ENCODE measurements at regions not wholly inside any gene's neighbourhood (a gene's known extent, or its start where the extent isn't known, plus 50 kb on each side); places are given as distances from the start of the nearest gene placed in this dataset.

- H3K4me3 ChIP-seq (ENCODE audit: low read depth, low read length), result no peak overlapping the region
- no peak for DNase-seq (ENCODE audit: low read depth)
Observed at GRCh38 chr11:123265951-123266350, 70.9 kb upstream of the CLMP start.

GRCh38 chr11:123264431-123264780 is 69.4 kb upstream of the CLMP start:
- H3K4me3 ChIP-seq (ENCODE audit: low read depth, low read length), result no peak overlapping the region
- DNase-seq (ENCODE audit: low read depth), result no peak

DNA sequence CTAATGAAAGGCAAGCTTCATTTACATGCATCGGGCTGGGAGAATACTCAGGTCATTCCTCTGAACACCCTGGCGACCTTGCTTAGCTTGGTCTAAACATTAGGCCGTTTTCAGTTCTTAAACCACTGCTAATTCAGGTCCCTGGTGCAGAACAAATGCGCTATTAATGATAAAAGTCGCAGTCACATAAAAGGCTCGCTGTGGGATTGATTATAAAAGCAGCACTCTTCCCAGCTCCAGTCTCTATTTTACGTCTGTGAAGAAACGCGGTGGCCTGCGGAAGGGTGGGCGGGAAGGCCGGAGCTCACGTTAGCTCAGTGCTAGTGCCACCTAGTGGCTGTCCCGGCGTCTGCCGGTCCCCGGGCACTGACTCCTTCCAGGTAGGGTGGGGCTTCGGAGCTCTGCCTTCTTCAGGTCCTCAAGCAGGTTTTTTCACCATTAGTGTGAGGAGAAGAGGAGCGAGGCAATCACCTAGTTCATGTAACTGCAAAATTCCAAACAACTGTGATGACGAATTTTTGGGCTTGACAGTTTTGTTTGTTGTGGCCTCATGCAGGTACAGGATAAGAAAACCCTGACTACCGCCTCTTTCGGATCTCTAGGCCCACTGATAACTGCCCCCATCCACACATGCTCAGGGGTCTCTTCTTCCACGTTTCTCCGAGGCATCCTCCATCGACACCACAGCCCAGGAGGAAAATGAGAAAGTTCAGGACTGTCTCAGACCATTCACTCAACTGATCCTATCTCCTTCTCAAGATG is 66.5 kb upstream of the CLMP start:
- no peak for DNase-seq (ENCODE audit: low read depth)
- peak overlapping the region; percentile 17 for H3K4me3 ChIP-seq (ENCODE audit: low read depth, low read length)

- H3K4me3 ChIP-seq (ENCODE audit: low read depth, low read length), result no peak overlapping the region
- DNase-seq (ENCODE audit: low read depth), result no peak
Observed at GRCh38 chr11:123260511-123261211, 65.6 kb upstream of the CLMP start.

DNA sequence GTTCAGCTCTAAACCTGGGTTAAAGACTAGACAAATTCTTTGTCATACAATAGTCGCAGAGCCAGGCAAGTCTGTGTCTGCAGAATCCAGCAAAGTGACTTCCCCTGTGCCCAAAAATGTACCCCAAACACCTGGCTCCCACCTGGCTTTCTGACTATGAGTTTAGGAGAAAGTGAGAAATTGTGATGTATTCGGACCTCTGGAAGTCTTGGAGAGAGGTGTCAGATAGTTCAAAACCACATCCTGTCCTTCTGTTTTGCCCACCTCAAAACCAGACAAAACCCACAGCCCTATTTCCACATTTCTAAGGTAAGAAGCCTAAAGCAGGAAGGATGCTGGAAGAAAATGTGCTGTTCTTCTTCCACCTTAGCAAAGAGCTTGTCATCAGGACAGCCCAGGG is 63.8 kb upstream of the CLMP start:
- H3K4me3 ChIP-seq (ENCODE audit: low read depth, low read length), result no peak overlapping the region
- DNase-seq (ENCODE audit: low read depth), result no peak

- H3K4me3 ChIP-seq (ENCODE audit: low read depth, low read length), result no peak overlapping the region
- DNase-seq (ENCODE audit: low read depth), result no peak
Observed at GRCh38 chr11:123257370-123257769, 62.3 kb upstream of the CLMP start.

DNA sequence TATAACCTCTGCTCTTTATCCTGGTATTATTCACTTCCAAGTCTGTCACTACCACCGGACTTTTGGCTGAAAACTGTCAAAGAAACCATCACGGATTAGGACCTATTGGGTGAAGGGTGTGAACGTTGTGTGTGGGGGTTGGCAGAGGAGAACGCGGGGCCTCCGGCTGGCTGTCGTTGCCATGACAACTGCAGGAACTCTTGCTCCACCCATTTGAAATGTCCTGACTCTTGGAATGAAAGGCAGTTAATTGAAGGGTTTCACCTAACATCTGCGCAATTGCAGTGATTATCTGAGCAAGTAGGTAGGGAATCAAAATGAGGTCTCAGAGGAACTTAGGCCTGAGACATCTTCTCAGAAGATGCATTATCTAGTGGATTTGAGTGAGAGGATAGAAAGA is 60.9 kb upstream of the CLMP start:
- no peak for DNase-seq (ENCODE audit: low read depth)
- H3K4me3 ChIP-seq (ENCODE audit: low read depth, low read length), result no peak overlapping the region

DNA sequence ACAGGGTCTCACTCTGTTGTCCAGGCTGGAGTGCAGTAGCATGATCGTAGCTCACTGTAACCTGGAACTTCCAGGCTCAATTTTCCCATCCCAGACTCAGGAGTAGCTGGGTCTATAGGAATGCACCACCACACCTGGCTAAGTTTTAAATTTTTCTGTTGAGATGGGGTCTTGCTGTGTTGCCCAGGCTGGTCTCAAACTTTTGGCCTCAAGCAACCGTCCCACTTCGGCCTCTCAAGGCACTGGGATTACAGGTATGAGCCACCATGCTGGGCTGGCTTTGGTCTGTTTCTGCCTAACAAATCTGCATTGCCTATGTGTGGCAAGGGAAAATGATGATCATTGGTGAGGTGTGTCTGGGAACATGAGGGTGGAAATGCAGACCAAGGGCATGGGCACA is 59.3 kb upstream of the CLMP start:
- no peak for DNase-seq (ENCODE audit: low read depth)
- no peak overlapping the region for H3K4me3 ChIP-seq (ENCODE audit: low read depth, low read length)

DNA sequence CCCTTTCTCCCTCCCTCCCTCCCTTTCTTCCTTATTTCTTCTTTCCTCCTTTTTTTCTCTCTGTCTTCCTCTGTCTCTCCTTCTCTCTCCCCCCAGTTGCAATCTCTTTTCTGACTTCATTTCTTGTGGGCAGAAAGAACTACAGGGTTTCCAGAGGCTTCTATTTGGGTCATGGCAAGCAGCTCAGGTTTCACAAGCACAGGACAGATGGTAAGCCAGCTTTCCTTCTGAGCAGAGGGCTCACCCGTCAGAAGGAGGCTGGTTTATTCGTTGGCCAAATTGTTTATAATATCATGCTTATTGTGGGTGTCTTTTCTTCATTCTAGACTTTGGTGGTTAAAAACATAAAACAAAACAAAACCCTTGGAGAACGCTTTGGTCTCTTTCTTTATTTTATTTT is 58.9 kb upstream of the CLMP start:
- no peak for DNase-seq (ENCODE audit: low read depth)

GRCh38 chr11:123253223-123253622 is 58.2 kb upstream of the CLMP start:
- DNase-seq (ENCODE audit: low read depth), result no peak
- H3K4me3 ChIP-seq (ENCODE audit: low read depth, low read length), result no peak overlapping the region

More for the DNA sequence above, 58.9 kb upstream of the CLMP start:
- no peak overlapping the region for H3K4me3 ChIP-seq (ENCODE audit: low read depth, low read length)

DNA sequence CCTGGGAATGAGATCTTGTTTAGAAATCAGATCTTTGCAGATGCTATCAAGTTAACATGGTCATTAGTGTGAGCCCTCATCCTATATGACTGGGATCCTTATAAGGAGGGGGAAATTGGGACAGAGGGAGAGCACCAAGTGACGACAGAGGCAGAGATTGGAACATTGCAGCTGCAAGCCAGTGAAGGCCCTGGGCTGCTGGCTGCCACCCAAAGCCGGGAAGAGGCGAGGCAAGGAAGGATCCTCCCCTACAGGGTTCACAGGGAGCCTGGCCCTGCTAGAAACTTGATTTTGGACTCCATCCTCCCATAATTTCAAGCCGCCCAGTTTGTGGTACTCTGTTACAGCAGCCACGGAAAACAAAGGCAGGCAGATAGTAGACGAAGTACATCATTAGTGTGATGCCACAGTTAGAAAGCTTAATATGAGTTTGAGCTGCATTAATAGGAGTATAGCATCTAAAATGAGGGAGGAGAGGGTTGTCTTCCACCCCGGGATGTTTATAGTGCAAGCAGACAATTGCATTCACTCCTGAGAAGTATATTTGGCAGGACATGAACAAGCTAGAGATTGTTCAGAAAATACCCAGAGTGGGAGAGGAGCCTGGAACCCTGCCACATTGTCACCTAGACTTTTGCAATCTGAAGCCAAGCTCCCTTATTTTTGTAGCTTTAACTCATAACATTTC is 56.8 kb upstream of the CLMP start:
- H3K4me3 ChIP-seq (ENCODE audit: low read depth, low read length), result no peak overlapping the region
- no peak for DNase-seq (ENCODE audit: low read depth)

DNA sequence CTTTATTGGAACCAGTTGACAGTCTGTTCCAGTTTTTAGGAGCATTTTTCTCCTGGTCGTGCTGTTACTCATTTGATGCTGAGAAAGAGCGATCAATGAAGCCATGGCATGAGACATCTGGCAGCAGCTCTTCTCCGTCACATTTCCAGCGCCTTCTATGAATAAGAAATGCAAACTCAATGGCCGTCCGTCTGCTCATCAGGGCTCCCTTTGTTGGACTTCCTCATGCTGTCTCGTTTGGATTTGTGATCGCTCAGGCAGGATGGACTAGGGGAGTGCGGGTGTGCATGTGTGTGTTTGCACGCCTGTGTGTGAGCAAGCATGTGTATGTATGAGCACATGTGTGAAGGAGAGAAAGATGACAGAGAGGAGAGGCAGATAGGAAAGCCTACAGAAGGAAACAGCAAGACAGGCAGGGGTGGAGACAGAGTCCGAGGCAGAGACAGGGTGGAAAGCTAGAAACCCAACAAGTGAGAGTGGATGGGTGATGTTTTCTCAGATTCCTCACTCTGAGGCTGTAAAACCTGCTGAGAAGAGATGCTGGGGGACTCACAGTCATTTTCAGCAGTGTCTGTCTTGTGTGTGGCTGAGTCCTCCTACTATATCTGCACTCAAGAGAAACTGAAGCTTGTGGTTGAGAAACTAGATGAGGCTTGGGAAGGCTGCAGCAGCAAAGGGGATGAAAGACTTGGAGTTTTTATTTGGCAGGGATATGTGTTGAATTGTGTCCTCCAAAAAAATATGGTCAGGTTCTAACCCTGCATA is 56.0 kb upstream of the CLMP start:
- no peak overlapping the region for H3K4me3 ChIP-seq (ENCODE audit: low read depth, low read length)
- DNase-seq (ENCODE audit: low read depth), result no peak

DNA sequence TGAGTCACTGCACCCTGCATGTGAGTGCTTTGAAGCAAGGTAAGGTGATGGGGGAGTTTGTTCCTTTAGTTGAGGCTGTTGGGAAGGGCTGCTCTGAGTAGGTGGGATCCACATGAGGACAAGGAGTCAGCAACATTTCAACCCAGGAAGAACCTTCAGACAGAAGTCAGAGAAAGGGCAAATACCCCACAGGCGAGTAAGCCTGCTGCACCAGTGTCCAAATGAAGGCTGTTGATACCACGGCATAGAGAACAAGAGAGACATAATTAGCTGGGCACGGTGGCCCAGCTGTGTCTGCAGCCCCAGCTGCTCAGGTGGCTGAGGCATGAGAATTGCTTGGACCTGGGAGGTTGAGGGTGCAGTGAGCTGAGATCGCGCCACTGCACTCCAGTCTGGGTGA is 54.3 kb upstream of the CLMP start:
- H3K4me3 ChIP-seq (ENCODE audit: low read depth, low read length), result no peak overlapping the region
- no peak for DNase-seq (ENCODE audit: low read depth)

DNA sequence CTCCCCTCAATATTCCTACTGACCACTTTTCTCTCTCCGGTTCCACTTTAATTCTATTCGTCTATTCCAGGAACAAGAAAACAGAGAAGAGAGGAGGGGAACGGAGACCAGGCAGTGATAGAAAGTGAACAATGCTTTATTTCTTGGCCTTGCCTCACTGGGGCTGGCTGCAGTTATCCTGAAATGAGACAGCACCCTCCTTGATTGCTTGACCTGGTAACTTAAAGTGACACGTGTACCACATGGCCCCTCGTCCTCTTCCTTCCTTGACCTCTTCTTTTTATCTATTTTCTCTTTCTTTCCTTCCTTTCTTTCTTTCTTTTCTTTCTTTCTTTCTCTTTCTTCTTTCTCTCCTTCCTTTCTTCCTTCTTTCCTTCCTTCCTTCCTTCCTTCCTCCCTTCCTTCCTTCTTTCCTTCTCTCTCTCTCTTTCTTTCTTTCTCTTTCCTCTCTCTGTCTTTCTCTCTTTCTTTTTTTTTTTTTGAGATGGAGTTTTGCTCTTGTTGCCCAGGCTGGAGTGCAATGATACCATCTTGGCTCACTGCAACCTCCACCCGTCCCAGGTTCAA is 52.8 kb upstream of the CLMP start:
- H3K4me3 ChIP-seq (ENCODE audit: low read depth, low read length), result no peak overlapping the region
- DNase-seq (ENCODE audit: low read depth), result no peak

DNA sequence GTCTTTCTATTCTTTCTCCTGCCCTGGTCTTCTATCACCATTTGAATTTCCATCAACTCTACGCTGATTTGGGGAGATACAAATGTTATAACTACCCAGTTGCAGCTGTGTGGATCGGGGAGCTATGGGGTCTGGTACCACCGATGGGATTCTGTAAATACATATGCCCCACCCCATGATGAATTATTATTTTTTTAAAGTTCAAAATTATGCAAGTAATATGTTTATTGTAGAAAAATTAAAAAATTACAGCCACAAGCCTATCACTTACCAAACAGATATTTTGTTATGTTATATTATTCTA is 52.4 kb upstream of the CLMP start:
- no peak overlapping the region for H3K4me3 ChIP-seq (ENCODE audit: low read depth, low read length)
- no peak for DNase-seq (ENCODE audit: low read depth)

DNA sequence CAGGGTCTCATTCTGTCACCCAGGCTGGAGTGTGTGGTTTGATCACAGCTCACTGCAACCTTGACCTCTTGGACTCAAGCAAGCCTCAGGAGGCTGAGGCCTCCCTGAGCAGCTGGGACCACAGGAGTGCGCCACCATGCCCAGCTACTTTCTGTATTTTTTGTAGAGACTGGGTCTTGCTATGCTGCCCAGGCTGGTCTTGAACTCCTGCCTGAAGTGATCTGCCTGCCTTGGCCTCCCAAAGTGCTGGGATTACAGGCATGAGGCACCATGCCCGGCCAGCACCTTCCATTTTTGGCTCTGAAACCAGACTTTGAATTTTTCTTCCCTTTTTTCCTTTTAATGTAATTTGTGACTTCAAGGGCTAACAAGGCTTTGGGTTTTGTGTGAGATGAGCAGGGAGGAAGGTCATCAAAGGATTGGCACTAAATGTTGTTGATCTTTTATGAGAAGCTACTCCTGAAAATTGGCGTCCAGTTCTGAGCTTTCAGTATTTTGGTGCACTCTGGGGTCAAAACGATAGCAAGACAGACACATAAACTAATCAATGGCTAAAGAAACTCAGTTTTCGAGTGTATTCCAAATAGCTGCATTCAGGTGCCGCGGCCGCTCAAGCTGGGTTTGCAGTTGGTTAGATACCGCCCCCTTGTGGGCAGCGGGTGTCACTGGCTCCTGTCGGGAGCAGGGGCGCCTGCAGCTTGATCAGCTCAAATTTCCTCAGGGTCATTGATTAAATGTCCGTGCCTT is 51.9 kb upstream of the CLMP start:
- DNase-seq (ENCODE audit: low read depth), result no peak
- H3K4me3 ChIP-seq (ENCODE audit: low read depth, low read length), result no peak overlapping the region

DNA sequence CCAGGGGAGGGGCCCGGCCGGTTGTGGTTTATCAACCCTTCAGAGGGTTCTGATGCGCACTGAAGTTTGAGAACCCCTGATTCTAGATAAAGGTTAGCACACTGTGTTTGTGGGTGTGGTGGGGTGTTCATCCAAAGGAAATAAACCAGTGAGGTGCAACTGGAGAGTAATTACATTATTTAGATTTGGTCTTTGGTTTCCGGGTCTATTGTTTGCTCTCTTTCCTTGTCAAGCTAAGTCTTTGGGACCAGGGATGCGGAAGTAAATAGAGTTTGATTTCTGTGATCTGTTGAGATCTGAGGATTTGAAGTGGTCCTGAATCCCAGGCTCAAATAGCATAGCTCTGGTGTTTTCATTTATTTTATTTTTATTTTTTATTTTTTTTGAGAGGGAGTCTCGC is 50.5 kb upstream of the CLMP start:
- DNase-seq (ENCODE audit: low read depth), result no peak

More for the DNA sequence above, 50.5 kb upstream of the CLMP start:
- no peak overlapping the region for H3K4me3 ChIP-seq (ENCODE audit: low read depth, low read length)
